Liver (tissue), 3 donors: ENCODE measurements at regions not wholly inside any gene's neighbourhood (a gene's known extent, or its start where the extent isn't known, plus 50 kb on each side); places are given as distances from the start of the nearest gene placed in this dataset.

ENCODE experiments used
- CTCF ChIP-seq: fragments of 150-350 bp; IDR thresholded peaks from 2 replicates; pipeline ENCODE4 v1.5.1; 2017; ENCODE audit warnings: improper control_type of control experiment, low read depth, low read length; ENCODE audit not compliant: missing input control
- EGR1 ChIP-seq, 2 donors: IDR thresholded peaks; 2 replicates each; pipeline ENCODE4 v1.6.1; 2016 to 2018; ENCODE audit warnings: antibody characterized with exemption in 2 of 2, low read depth in 2 of 2
- FOXA1 ChIP-seq: IDR thresholded peaks from 2 replicates; pipeline ENCODE4 v1.6.1; 2016; ENCODE audit warnings: antibody characterized with exemption
- JUND ChIP-seq, 2 donors: IDR thresholded peaks; 2 replicates each; pipeline ENCODE4 v1.6.1; 2016; ENCODE audit warnings: antibody characterized with exemption in 2 of 2
- RAD21 ChIP-seq, 2 donors: IDR thresholded peaks; 2 replicates each; pipeline ENCODE4 v1.6.1; 2016; ENCODE audit warnings: antibody characterized with exemption in 2 of 2, mild to moderate bottlenecking in 2 of 2
- SP1 ChIP-seq: IDR thresholded peaks from 2 replicates; pipeline ENCODE4 v1.6.1; 2018; ENCODE audit warnings: antibody characterized with exemption, mild to moderate bottlenecking
- TAF1 ChIP-seq: conservative IDR thresholded peaks from 2 replicates; pipeline ENCODE4 v1.6.1; 2016; ENCODE audit warnings: antibody characterized with exemption, mild to moderate bottlenecking
- ZBTB33 ChIP-seq: IDR thresholded peaks from 2 replicates; pipeline ENCODE4 v1.6.1; 2016; ENCODE audit warnings: antibody characterized with exemption
- TF ChIP-seq, protein P1 (sequence below): IDR thresholded peaks from 2 replicates; pipeline ENCODE4 v1.6.1; 2016; ENCODE audit warnings: antibody characterized with exemption
- donor health status: healthy.
- donor health status: healthy.

- TF ChIP-seq, protein P1, sequence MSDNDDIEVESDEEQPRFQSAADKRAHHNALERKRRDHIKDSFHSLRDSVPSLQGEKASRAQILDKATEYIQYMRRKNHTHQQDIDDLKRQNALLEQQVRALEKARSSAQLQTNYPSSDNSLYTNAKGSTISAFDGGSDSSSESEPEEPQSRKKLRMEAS = no peak
- TF ChIP-seq TAF1 (no peak), CTCF (no peak), RAD21 (IDR thresholded peaks at IDR 0.05) (no peak), EGR1 (IDR thresholded peaks at IDR 0.05; ENCODE audit: low read depth in 2 of 2) (no peak), FOXA1 (no peak), JUND (IDR thresholded peaks at IDR 0.05) (no peak), ZBTB33 (no peak), SP1 (no peak)
Observed at GRCh38 chr5:175001876-175002645, 277.7 kb downstream of the MSX2 start.
